ENCODE measurements at regions not wholly inside any gene's neighbourhood (a gene's known extent, or its start where the extent isn't known, plus 50 kb on each side); places are given as distances from the start of the nearest gene placed in this dataset.

DNA sequence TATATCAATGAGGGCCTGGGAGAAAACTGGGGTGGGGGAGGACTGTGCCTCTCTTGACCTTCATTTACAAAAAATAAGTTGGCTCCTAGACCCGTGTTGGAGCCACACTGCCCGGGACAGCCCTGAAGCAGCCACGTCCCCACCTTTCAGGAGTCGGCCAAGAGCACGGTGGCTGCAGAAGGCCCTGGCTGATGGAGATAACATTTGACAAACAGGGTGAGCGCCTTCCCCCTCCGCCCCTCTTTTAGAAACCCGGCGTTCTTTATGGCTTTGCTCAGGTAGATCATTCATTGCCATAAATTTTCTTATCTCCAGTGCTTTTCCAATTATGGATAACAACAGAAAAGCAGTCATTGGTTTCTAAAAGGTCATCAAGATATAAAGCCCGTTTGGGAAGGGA lies 398.1 kb upstream of the TNRC6C start:
- peaks cover 14% of the 10 kb centered on the region; the same call in 1 of the 2 replicates for H3K4me1 ChIP-seq (ENCODE audit: insufficient read depth, low read length)
- no peaks in the 10 kb centered on the region for H3K36me3 ChIP-seq (replicated peaks in 1 of 2; ENCODE audit: control insufficient read depth in 1 of 2, insufficient read depth in 2 of 2, low read length in 2 of 2)
- no peaks in the 10 kb centered on the region for H4K20me1 ChIP-seq (ENCODE audit: insufficient read depth, low read length)
- intact Hi-C loops (cut with micrococcal nuclease; ENCODE audit: unreplicated experiment): no loop called here
- POLR2A ChIA-PET: no interaction called here
- 10% methylated on average over 10 of the region's 10 CpGs for WGBS (ENCODE audit: low lambda C conversion rate)
- H3K27ac ChIP-seq (ENCODE audit: extremely low read length, insufficient read depth, low read length): no peak overlapping the region
- peaks cover 27 to 83% of the 10 kb centered on the region in 2 experiments; a peak in 4 of 5 replicates for H3K27me3 ChIP-seq (ENCODE audit: control insufficient read depth in 1 of 2, insufficient read depth in 2 of 2, low read length in 2 of 2)
- no peak overlapping the region for H2AFZ ChIP-seq (ENCODE audit: low read length)
- in situ Hi-C loops (cut with HindIII; ENCODE audit: extremely low pct_ligation_motif_present, low pct_unique_long_range_greater_than_20kb): no loop called here
- BruUV-seq (replicated peaks): no TSS peak
- CTCF ChIA-PET (ENCODE audit: low intra/inter-chr PET ratio, low total read pairs): no interaction called here
- TF ChIP-seq ZNF431 (CRISPR knock-in tag; IDR thresholded peaks at IDR 0.05; ENCODE audit: borderline replicate concordance, low read depth) (no peak), RFX1 (IDR thresholded peaks at IDR 0.05) (no peak), HDAC1 (CRISPR knock-in tag; IDR thresholded peaks at IDR 0.05) (no peak), NFE2 (CRISPR knock-in tag; IDR thresholded peaks at IDR 0.05) (no peak), GFI1 (CRISPR knock-in tag; IDR thresholded peaks at IDR 0.05; ENCODE audit: borderline replicate concordance) (no peak), ZSCAN20 (CRISPR knock-in tag; IDR thresholded peaks at IDR 0.05; ENCODE audit: borderline replicate concordance) (no peak), DNMT3B (CRISPR knock-in tag; conservative IDR thresholded peaks at IDR 0.05) (no peak), ZNF841 (CRISPR knock-in tag; IDR thresholded peaks at IDR 0.05; ENCODE audit: borderline replicate concordance) (no peak)
- TF ChIP-seq, protein P1, sequence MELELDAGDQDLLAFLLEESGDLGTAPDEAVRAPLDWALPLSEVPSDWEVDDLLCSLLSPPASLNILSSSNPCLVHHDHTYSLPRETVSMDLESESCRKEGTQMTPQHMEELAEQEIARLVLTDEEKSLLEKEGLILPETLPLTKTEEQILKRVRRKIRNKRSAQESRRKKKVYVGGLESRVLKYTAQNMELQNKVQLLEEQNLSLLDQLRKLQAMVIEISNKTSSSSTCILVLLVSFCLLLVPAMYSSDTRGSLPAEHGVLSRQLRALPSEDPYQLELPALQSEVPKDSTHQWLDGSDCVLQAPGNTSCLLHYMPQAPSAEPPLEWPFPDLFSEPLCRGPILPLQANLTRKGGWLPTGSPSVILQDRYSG (CRISPR knock-in tag; IDR thresholded peaks at IDR 0.05): no peak
- H3K9me3 ChIP-seq (ENCODE audit: low read length): no peaks in the 10 kb centered on the region
- no peak overlapping the region for H3K4me2 ChIP-seq (ENCODE audit: low read depth, low read length)
- no peak overlapping the region for H3K4me3 ChIP-seq (replicated peaks in 1 of 3; ENCODE audit: insufficient read depth in 1 of 3, low read depth in 2 of 3, low read length in 3 of 3)
- no peaks in the 10 kb centered on the region for H3K79me2 ChIP-seq (ENCODE audit: insufficient read depth, low read length)
- FAIRE-seq (no peak), DNase-seq (ENCODE audit: low spot score) (no peak), ATAC-seq (no peak)
- H3K9ac ChIP-seq (ENCODE audit: insufficient read depth, low read depth, low read length): no peak overlapping the region

DNA sequence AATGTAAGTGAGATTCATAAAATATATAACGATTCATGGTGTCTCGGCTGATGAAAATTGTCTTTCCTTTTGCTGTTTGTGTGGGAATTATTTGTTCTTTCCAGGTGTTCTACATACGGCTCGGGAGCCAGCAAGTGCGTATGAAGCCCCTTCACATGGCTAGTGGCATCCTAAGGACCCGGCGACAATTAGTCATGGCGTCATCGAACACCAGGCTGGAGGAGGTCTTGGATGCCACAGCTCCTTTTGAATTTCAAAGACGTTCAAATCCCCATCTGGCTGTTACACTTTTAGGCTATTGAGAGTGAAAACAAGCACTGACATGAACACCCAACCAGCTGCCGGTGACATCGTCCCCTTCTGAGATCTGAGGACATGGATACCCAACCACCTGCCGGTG lies 397.7 kb upstream of the TNRC6C start:
- H3K79me2 ChIP-seq (ENCODE audit: insufficient read depth, low read length): no peaks in the 10 kb centered on the region
- in situ Hi-C loops (cut with HindIII; ENCODE audit: extremely low pct_ligation_motif_present, low pct_unique_long_range_greater_than_20kb): no loop called here
- BruUV-seq (replicated peaks): no TSS peak
- 0 out of 2 replicates have a peak, but pooled peaks cover 2% of the 10 kb centered on the region for H4K20me1 ChIP-seq (ENCODE audit: insufficient read depth, low read length)
- FAIRE-seq (no peak), DNase-seq (ENCODE audit: low spot score) (no peak), ATAC-seq (no peak)
- H3K4me3 ChIP-seq (replicated peaks in 1 of 3; ENCODE audit: insufficient read depth in 1 of 3, low read depth in 2 of 3, low read length in 3 of 3): no peak overlapping the region
- WGBS (ENCODE audit: low lambda C conversion rate): 45% methylated on average over 13 of the region's 13 CpGs
- H3K4me1 ChIP-seq (ENCODE audit: insufficient read depth, low read length): peaks cover 14% of the 10 kb centered on the region; the same call in 1 of the 2 replicates
- no peak overlapping the region for H3K4me2 ChIP-seq (ENCODE audit: low read depth, low read length)
- CTCF ChIA-PET (ENCODE audit: low intra/inter-chr PET ratio, low total read pairs): no interaction called here
- H3K9ac ChIP-seq (ENCODE audit: insufficient read depth, low read depth, low read length): no peak overlapping the region
- POLR2A ChIA-PET: no interaction called here
- intact Hi-C loops (cut with micrococcal nuclease; ENCODE audit: unreplicated experiment): no loop called here
- no peaks in the 10 kb centered on the region for H3K9me3 ChIP-seq (ENCODE audit: low read length)
- H3K27me3 ChIP-seq (ENCODE audit: control insufficient read depth in 1 of 2, insufficient read depth in 2 of 2, low read length in 2 of 2): peaks cover 27 to 84% of the 10 kb centered on the region in 2 experiments; a peak in 4 of 5 replicates
- H2AFZ ChIP-seq (ENCODE audit: low read length): no peak overlapping the region
- H3K36me3 ChIP-seq (replicated peaks in 1 of 2; ENCODE audit: control insufficient read depth in 1 of 2, insufficient read depth in 2 of 2, low read length in 2 of 2): no peaks in the 10 kb centered on the region
- no peak overlapping the region for H3K27ac ChIP-seq (ENCODE audit: extremely low read length, insufficient read depth, low read length)
- TF ChIP-seq, protein P2, sequence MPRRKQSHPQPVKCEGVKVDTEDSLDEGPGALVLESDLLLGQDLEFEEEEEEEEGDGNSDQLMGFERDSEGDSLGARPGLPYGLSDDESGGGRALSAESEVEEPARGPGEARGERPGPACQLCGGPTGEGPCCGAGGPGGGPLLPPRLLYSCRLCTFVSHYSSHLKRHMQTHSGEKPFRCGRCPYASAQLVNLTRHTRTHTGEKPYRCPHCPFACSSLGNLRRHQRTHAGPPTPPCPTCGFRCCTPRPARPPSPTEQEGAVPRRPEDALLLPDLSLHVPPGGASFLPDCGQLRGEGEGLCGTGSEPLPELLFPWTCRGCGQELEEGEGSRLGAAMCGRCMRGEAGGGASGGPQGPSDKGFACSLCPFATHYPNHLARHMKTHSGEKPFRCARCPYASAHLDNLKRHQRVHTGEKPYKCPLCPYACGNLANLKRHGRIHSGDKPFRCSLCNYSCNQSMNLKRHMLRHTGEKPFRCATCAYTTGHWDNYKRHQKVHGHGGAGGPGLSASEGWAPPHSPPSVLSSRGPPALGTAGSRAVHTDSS (CRISPR knock-in tag; conservative IDR thresholded peaks at IDR 0.05): no peak
- no peak for TF ChIP-seq ZMAT3 (CRISPR knock-in tag; conservative IDR thresholded peaks at IDR 0.05)
- no peak for TF ChIP-seq PPARG (CRISPR knock-in tag; conservative IDR thresholded peaks at IDR 0.05)
- TF ChIP-seq, protein P3, sequence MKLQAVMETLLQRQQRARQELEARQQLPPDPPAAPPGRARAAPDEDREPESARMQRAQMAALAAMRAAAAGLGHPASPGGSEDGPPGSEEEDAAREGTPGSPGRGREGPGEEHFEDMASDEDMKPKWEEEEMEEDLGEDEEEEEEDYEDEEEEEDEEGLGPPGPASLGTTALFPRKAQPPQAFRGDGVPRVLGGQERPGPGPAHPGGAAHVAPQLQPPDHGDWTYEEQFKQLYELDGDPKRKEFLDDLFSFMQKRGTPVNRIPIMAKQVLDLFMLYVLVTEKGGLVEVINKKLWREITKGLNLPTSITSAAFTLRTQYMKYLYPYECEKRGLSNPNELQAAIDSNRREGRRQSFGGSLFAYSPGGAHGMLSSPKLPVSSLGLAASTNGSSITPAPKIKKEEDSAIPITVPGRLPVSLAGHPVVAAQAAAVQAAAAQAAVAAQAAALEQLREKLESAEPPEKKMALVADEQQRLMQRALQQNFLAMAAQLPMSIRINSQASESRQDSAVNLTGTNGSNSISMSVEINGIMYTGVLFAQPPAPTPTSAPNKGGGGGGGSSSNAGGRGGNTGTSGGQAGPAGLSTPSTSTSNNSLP (IDR thresholded peaks at IDR 0.05; ENCODE audit: low read depth, low read length): no peak
- no peak for TF ChIP-seq GATAD2A (CRISPR knock-in tag; IDR thresholded peaks at IDR 0.05)
- TF ChIP-seq ZNF652 (CRISPR knock-in tag; IDR thresholded peaks at IDR 0.05; ENCODE audit: borderline replicate concordance, low read depth): no peak
- TF ChIP-seq, protein P4, sequence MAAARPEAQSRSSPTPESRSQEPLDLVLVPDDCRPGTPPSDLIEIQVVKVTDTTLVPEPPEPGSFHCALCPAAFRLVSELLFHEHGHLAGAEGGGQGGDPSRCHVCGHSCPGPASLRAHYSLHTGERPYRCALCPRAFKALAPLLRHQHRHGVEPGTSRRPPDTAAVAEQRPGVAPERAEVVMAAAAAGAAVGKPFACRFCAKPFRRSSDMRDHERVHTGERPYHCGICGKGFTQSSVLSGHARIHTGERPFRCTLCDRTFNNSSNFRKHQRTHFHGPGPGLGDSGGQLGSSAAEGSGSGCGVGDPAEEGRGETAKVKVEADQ (CRISPR knock-in tag; IDR thresholded peaks at IDR 0.05; ENCODE audit: borderline replicate concordance): no peak

All from HepG2 (cell line).